HepG2 (cell line): ENCODE measurements at regions not wholly inside any gene's neighbourhood (a gene's known extent, or its start where the extent isn't known, plus 50 kb on each side); places are given as distances from the start of the nearest gene placed in this dataset.

ENCODE experiments used
- CHCHD3 ChIP-seq: sonication (generic); formaldehyde crosslinking; IDR thresholded peaks from 2 replicates; pipeline ENCODE4 v1.8.0; 2022; ENCODE audit warnings: mild to moderate bottlenecking, missing genetic modification reagents, moderate library complexity
- ZBTB40 ChIP-seq, 2 experiments: fragments of 450-650 bp in 1 of 2; sonication (generic) in 1 of 2; formaldehyde crosslinking in 1 of 2; IDR thresholded peaks; 2 replicates each; pipeline versions ENCODE4 v1.6.1 to v1.8.0; 2016 to 2022; ENCODE audit warnings: antibody characterized with exemption in 1 of 2, mild to moderate bottlenecking in 1 of 2, missing genetic modification reagents in 1 of 2
- ZNF691 ChIP-seq: sonication (generic); formaldehyde crosslinking; IDR thresholded peaks from 2 replicates; pipeline ENCODE4 v1.4.0; 2020; ENCODE audit warnings: missing genetic modification reagents, low read depth, mild to moderate bottlenecking, borderline replicate concordance
- ZNF746 ChIP-seq: sonication (generic); formaldehyde crosslinking; IDR thresholded peaks from 2 replicates; pipeline ENCODE4 v1.8.0; 2022; ENCODE audit warnings: mild to moderate bottlenecking, missing genetic modification reagents

DNA sequence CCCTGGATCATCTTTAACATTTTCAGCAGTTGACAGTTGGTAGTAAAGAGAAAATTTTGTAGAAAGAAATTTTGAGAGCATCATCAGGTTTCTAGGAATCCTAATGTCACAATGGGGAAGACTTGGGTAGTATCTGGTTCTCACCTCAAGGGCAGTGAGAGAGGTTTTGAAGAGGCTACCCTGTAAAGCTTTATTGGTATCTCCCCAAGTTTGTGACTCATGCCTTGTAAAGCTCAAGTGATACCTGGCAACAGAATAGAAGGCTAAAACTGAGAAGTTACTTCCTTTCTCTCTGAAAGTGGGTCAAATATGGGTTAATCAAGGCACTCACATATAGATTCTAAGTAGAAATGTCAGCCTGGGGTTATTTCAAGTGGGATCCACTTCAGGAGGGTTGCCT, 196.4 kb downstream of the SUCNR1 start (continued):
- TF ChIP-seq ZNF691 (CRISPR knock-in tag), result no peak
- no peak for TF ChIP-seq CHCHD3 (CRISPR knock-in tag)
- TF ChIP-seq ZNF746 (CRISPR knock-in tag), result no peak
- no peak for TF ChIP-seq ZBTB40 (IDR thresholded peaks at IDR 0.05)
- TF ChIP-seq ZBTB40 (CRISPR knock-in tag; IDR thresholded peaks at IDR 0.05), result no peak
